Gastroesophageal sphincter (tissue), 3 donors: ENCODE measurements at regions not wholly inside any gene's neighbourhood (a gene's known extent, or its start where the extent isn't known, plus 50 kb on each side); places are given as distances from the start of the nearest gene placed in this dataset.

Experiments
- CTCF ChIP-seq, 4 experiments: fragments of 200-600 bp in 2 of 4; fragments of 450-650 bp in 2 of 4; sonication (generic) in 1 of 4; IDR thresholded peaks; one replicate each; pipeline ENCODE4 v1.5.1; 2017 to 2019; ENCODE audit warnings: antibody characterized with exemption in 4 of 4, mild to moderate bottlenecking in 2 of 4, moderate library complexity in 2 of 4
- EP300 ChIP-seq: sonication (generic); formaldehyde crosslinking; IDR thresholded peaks from one replicate; pipeline ENCODE4 v1.6.1; 2017; ENCODE audit warnings: antibody characterized with exemption, mild to moderate bottlenecking

- no peak for TF ChIP-seq CTCF (IDR thresholded peaks at IDR 0.05)
- no peak for TF ChIP-seq EP300
These were observed 338.6 kb downstream of the COL12A1 start for GRCh38 chr6:74867291-74867690.
